SU-DHL-6 (cell line): ENCODE measurements at regions not wholly inside any gene's neighbourhood (a gene's known extent, or its start where the extent isn't known, plus 50 kb on each side); places are given as distances from the start of the nearest gene placed in this dataset.

ENCODE experiments used
- CTCF ChIP-seq: fragments of 200-600 bp; sonication (generic); IDR thresholded peaks from one replicate; pipeline ENCODE4 v1.5.1; 2017; ENCODE audit warnings: antibody characterized with exemption, mild to moderate bottlenecking, low read length, moderate library complexity; ENCODE audit not compliant: insufficient read depth, poor library complexity, severe bottlenecking
- EZH2phosphoT487 ChIP-seq: fragments of 200-600 bp; sonication (generic), shearing (Covaris generic); conservative IDR thresholded peaks from 2 replicates; pipeline ENCODE4 v1.6.1; 2018; ENCODE audit warnings: mild to moderate bottlenecking, antibody characterized with exemption, low read length, moderate library complexity, mixed read lengths

GRCh38 chr12:84704856-84705255 lies 207.7 kb downstream of the SLC6A15 start:
- TF ChIP-seq CTCF (no peak), EZH2phosphoT487 (no peak)
